GM12878 (cell line): ENCODE measurements at regions not wholly inside any gene's neighbourhood (a gene's known extent, or its start where the extent isn't known, plus 50 kb on each side); places are given as distances from the start of the nearest gene placed in this dataset.

ENCODE experiments used
- ATAC-seq: fragments of 200-7000 bp; cut with Tn5 transposase; 3 replicates; pipeline ENCODE4 v1.9.1; 2020; ENCODE audit warnings: mild to moderate bottlenecking, moderate library complexity
- BruUV-seq: library from RNA; stranded (reverse); fragments of 400-500 nt; replicated peaks from 2 replicates; lab custom pipeline; 2021; lab: Mats Ljungman, UMichigan
- CTCF ChIA-PET: fragments of 300-600 bp; sonication (Branson Sonifier 250); formaldehyde crosslinking; extraction: SDS; loops from one replicate; lab custom pipeline; 2021; ENCODE audit warnings: inconsistent platforms; lab: Yijun Ruan, JAX
- POLR2A ChIA-PET: fragments of 350-600 bp; formaldehyde crosslinking; extraction: SDS; loops from one replicate; lab custom pipeline; 2021; ENCODE audit warnings: inconsistent platforms; lab: Charles Lee
- RAD21 ChIA-PET: fragments of 300-600 bp; sonication (Branson Sonifier 250); formaldehyde crosslinking; loops from one replicate; lab custom pipeline; 2023; ENCODE audit warnings: antibody characterized with exemption; ENCODE audit not compliant: unreplicated experiment; lab: Charles Lee
- SMC1A ChIA-PET: fragments of 300-600 bp; sonication (Branson Sonifier 250); formaldehyde crosslinking; loops from one replicate; lab custom pipeline; 2023; ENCODE audit not compliant: unreplicated experiment, uncharacterized antibody; lab: Charles Lee
- DNase-seq: peaks from one replicate; pipeline ENCODE4 v3.0.0-alpha.2; 2011; ENCODE audit warnings: low read depth, low spot score
- FAIRE-seq: peaks from 3 replicates; lab custom pipeline; 2011; peaks lifted over from hg19 to GRCh38; lab: Jason Lieb, UNC
- H2AFZ ChIP-seq: 2 replicates; pipeline ENCODE4 v1.6.0; 2011; ENCODE audit warnings: low read depth, low read length, control low read depth; ENCODE audit not compliant: control insufficient read depth
- H3K27ac ChIP-seq: 2 replicates; pipeline ENCODE4 v1.5.1; 2011; ENCODE audit warnings: control low read depth; ENCODE audit not compliant: control insufficient read depth, insufficient read depth
- H3K27me3 ChIP-seq, 2 experiments: replicated peaks in 1 of 2; 2 replicates each; pipeline versions ENCODE4 v1.6.0 to v1.6.1; 2011; ENCODE audit warnings: low read length in 1 of 2; ENCODE audit not compliant: control insufficient read depth in 2 of 2, insufficient read depth in 2 of 2
- H3K36me3 ChIP-seq, 2 experiments: 2 replicates each; pipeline ENCODE4 v1.5.1; 2011; ENCODE audit warnings: low read length in 1 of 2; ENCODE audit not compliant: control insufficient read depth in 2 of 2, insufficient read depth in 2 of 2
- H3K4me1 ChIP-seq: 2 replicates; pipeline ENCODE4 v1.6.1; 2011; ENCODE audit warnings: mild to moderate bottlenecking, low read length, moderate library complexity, mixed read lengths; ENCODE audit not compliant: control insufficient read depth, insufficient read depth
- H3K4me2 ChIP-seq: 2 replicates; pipeline ENCODE4 v1.6.0; 2011; ENCODE audit warnings: control low read depth; ENCODE audit not compliant: control insufficient read depth, insufficient read depth
- H3K4me3 ChIP-seq: fragments of 200-600 bp; sonication (generic); 2 replicates; pipeline ENCODE4 v1.5.1; 2016
- H3K79me2 ChIP-seq: 2 replicates; pipeline ENCODE4 v1.6.0; 2011; ENCODE audit warnings: low read length; ENCODE audit not compliant: control insufficient read depth, insufficient read depth
- H3K9ac ChIP-seq: 2 replicates; pipeline ENCODE4 v1.8.0; 2011; ENCODE audit warnings: low read length, control low read depth, mixed read lengths; ENCODE audit not compliant: control insufficient read depth, insufficient read depth
- H3K9me3 ChIP-seq: replicated peaks from 3 replicates; pipeline ENCODE4 v1.5.1; 2011; ENCODE audit warnings: mild to moderate bottlenecking, low read length; ENCODE audit not compliant: control insufficient read depth, insufficient read depth
- H4K20me1 ChIP-seq: 2 replicates; pipeline ENCODE4 v1.6.0; 2011; ENCODE audit not compliant: control insufficient read depth, insufficient read depth
- BHLHE40 ChIP-seq, 2 experiments: fragments of 450-650 bp in 1 of 2; IDR thresholded peaks; 2 replicates each; pipeline ENCODE4 v1.6.1; 2011 to 2017; ENCODE audit warnings: low read depth in 2 of 2, borderline replicate concordance in 1 of 2, improper control_type of control experiment in 1 of 2, low read length in 1 of 2, mild to moderate bottlenecking in 1 of 2
- DPF2 ChIP-seq: fragments of 450-650 bp; IDR thresholded peaks from 2 replicates; pipeline ENCODE4 v1.6.1; 2017; ENCODE audit warnings: mild to moderate bottlenecking
- EGR1 ChIP-seq, 2 experiments: IDR thresholded peaks; 1 replicate in 1 of 2; 2 replicates in 1 of 2; pipeline ENCODE4 v1.6.1; 2011 to 2012; ENCODE audit warnings: low read depth in 2 of 2, low read length in 2 of 2, borderline replicate concordance in 1 of 2, mild to moderate bottlenecking in 1 of 2, moderate library complexity in 1 of 2
- LARP7 ChIP-seq: fragments of 450-650 bp; IDR thresholded peaks from 2 replicates; pipeline ENCODE4 v1.6.1; 2017; ENCODE audit warnings: mild to moderate bottlenecking
- MTA3 ChIP-seq: IDR thresholded peaks from 2 replicates; pipeline ENCODE4 v1.6.1; 2012; ENCODE audit warnings: low read length, inconsistent platforms, borderline replicate concordance
- MYB ChIP-seq: fragments of 150-350 bp; IDR thresholded peaks from 2 replicates; pipeline ENCODE4 v1.6.1; 2014; ENCODE audit warnings: mild to moderate bottlenecking, low read depth, low read length, borderline replicate concordance
- MYC ChIP-seq: IDR thresholded peaks from 2 replicates; pipeline ENCODE4 v1.6.1; 2011; ENCODE audit warnings: mild to moderate bottlenecking, low read length, moderate library complexity, inconsistent platforms; ENCODE audit not compliant: insufficient read depth, insufficient replicate concordance, insufficient read length, severe bottlenecking
- NR2C1 ChIP-seq: fragments of 450-650 bp; IDR thresholded peaks from 2 replicates; pipeline ENCODE4 v1.6.1; 2017; ENCODE audit warnings: antibody characterized with exemption, mild to moderate bottlenecking, moderate library complexity
- NR2F1 ChIP-seq: fragments of 450-650 bp; conservative IDR thresholded peaks from 2 replicates; pipeline ENCODE4 v1.6.1; 2017; ENCODE audit warnings: mild to moderate bottlenecking
- POLR2A ChIP-seq: IDR thresholded peaks from 2 replicates; pipeline ENCODE4 v1.6.1; 2011; ENCODE audit warnings: low read depth, mild to moderate bottlenecking, low read length
- RAD21 ChIP-seq: IDR thresholded peaks from 2 replicates; pipeline ENCODE4 v1.6.1; 2011; ENCODE audit warnings: mild to moderate bottlenecking, low read depth, low read length, moderate library complexity; ENCODE audit not compliant: insufficient read depth
- SMAD5 ChIP-seq: IDR thresholded peaks from 2 replicates; pipeline ENCODE4 v1.6.1; 2016; ENCODE audit warnings: antibody characterized with exemption, low read depth
- SMC3 ChIP-seq: IDR thresholded peaks from 2 replicates; pipeline ENCODE4 v1.6.1; 2011; ENCODE audit warnings: low read length, improper control_type of control experiment, borderline replicate concordance
- TARDBP ChIP-seq: IDR thresholded peaks from 2 replicates; pipeline ENCODE4 v1.6.1; 2016; ENCODE audit warnings: borderline replicate concordance
- TCF7 ChIP-seq: IDR thresholded peaks from 2 replicates; pipeline ENCODE4 v1.6.1; 2014; ENCODE audit warnings: antibody characterized with exemption, borderline replicate concordance
- ZBED1 ChIP-seq: IDR thresholded peaks from 2 replicates; pipeline ENCODE4 v1.6.1; 2016; ENCODE audit warnings: borderline replicate concordance
- ZNF622 ChIP-seq: fragments of 450-650 bp; IDR thresholded peaks from 2 replicates; pipeline ENCODE4 v1.6.1; 2017; ENCODE audit warnings: mild to moderate bottlenecking, inconsistent platforms
- WGBS: methylation state at CpG from one replicate; pipeline ENCODE4 v1.1.6; 2016; ENCODE audit warnings: low lambda C conversion rate; ENCODE audit not compliant: insufficient replicate concordance, insufficient coverage; ENCODE audit errors: missing lambda C conversion rate; 5-methylcytosine and 5-hydroxymethylcytosine counted together
- in situ Hi-C: fragments of 300-500 bp; cut with MboI; formaldehyde crosslinking; loops from 9 replicates; pipeline ENCODE4 v1.14.3; 2018; ENCODE audit warnings: mixed read lengths
- intact Hi-C: fragments of 100-400 bp; cut with micrococcal nuclease; formaldehyde crosslinking; loops from one replicate; pipeline ENCODE4 v1.14.2; 2022; ENCODE audit not compliant: unreplicated experiment
- TF ChIP-seq, protein P1 (sequence below): fragments of 150-350 bp; IDR thresholded peaks from 2 replicates; pipeline ENCODE4 v1.6.1; 2014; ENCODE audit warnings: mild to moderate bottlenecking, low read depth, low read length
- TF ChIP-seq, protein P2 (sequence below): IDR thresholded peaks from 2 replicates; pipeline ENCODE4 v1.6.1; 2011; ENCODE audit warnings: borderline replicate concordance, low read depth, mild to moderate bottlenecking, moderate library complexity, low read length; ENCODE audit not compliant: insufficient read depth, poor library complexity, severe bottlenecking

DNA sequence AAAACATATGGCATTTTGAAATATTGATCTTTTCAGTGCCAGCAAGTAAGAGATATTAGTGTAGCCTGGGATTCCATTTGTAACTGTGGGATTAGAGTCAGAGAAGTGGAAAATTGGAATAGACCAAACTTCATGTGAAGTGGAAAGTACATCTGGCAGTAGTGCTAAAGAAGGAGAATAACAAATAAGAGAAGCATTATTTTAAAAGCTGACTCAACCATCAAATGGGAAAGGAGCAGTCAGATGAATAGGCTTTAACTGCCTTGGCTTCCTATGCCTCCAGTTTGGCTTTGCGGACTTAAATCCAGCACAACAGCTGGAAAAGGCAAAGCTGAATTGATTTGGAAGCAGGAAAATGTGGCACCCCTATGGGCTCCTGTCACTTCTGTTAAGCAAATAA is 623.1 kb downstream of the TSN start (continued):
- TF ChIP-seq, protein P1, sequence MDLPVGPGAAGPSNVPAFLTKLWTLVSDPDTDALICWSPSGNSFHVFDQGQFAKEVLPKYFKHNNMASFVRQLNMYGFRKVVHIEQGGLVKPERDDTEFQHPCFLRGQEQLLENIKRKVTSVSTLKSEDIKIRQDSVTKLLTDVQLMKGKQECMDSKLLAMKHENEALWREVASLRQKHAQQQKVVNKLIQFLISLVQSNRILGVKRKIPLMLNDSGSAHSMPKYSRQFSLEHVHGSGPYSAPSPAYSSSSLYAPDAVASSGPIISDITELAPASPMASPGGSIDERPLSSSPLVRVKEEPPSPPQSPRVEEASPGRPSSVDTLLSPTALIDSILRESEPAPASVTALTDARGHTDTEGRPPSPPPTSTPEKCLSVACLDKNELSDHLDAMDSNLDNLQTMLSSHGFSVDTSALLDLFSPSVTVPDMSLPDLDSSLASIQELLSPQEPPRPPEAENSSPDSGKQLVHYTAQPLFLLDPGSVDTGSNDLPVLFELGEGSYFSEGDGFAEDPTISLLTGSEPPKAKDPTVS = no peak
- TF ChIP-seq MYC = no peak

DNA sequence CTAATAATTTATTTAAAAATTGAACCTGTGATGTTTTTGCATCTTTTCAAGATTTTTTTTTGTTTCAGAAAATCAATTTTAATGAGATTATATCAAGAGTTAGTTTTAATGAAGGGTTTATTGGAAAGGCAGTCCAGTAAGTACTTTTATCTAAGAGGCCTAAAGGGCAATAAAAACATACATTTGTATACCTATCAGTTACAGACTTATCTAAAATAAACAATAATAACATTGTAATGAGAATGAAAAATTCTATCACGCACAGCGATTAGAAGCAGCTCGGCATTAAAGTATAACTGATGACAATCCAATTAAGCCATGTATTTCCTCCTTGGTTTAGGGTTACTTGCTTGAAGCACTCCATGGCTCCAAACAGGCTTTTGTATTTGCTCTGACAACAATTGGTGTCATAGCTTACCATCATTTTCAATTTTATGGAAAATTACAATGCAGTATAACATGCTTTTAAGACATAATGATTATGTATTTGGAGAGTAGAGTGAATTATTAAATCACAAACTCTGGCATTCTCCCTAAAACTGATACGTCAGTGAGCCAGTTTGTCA is 629.4 kb downstream of the TSN start:
- Histone ChIP-seq H3K4me3 (no peak overlapping the region), H4K20me1 (no peaks in the 10 kb centered on the region), H3K4me2 (no peak overlapping the region), H3K36me3 (no peaks in the 10 kb centered on the region), H3K4me1 (no peaks in the 10 kb centered on the region), H2AFZ (no peak overlapping the region), H3K9me3 (no peaks in the 10 kb centered on the region), H3K27me3 (no peaks in the 10 kb centered on the region)
- in situ Hi-C loops (no loop called here), intact Hi-C loops (no loop called here)
- ChIA-PET CTCF (no interaction called here), POLR2A (interaction anchor here (0.7 kb wide), 1 partner anchor 112 kb away, joined by 3 read pairs; no protein-coding TSS in a partner anchor), RAD21 (no interaction called here), SMC1A (interaction anchor here (2.1 kb wide), 1 partner anchor 44 kb away, joined by 5 read pairs; no protein-coding TSS in a partner anchor)
- no TSS peak for BruUV-seq
- no peak for FAIRE-seq
- ATAC-seq = no peak
- no peak for TF ChIP-seq TARDBP
- TF ChIP-seq RAD21 = no peak
- no peak for TF ChIP-seq NR2F1
- TF ChIP-seq BHLHE40 (IDR thresholded peaks at IDR 0.05; ENCODE audit: borderline replicate concordance in 1 of 2, low read depth in 2 of 2, low read length in 1 of 2) = no peak
- TF ChIP-seq, protein P2, sequence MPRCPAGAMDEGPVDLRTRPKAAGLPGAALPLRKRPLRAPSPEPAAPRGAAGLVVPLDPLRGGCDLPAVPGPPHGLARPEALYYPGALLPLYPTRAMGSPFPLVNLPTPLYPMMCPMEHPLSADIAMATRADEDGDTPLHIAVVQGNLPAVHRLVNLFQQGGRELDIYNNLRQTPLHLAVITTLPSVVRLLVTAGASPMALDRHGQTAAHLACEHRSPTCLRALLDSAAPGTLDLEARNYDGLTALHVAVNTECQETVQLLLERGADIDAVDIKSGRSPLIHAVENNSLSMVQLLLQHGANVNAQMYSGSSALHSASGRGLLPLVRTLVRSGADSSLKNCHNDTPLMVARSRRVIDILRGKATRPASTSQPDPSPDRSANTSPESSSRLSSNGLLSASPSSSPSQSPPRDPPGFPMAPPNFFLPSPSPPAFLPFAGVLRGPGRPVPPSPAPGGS = no peak
- no peak for TF ChIP-seq NR2C1
- TF ChIP-seq ZBED1 = no peak
- TF ChIP-seq POLR2A = no peak
- TF ChIP-seq ZNF622 = no peak
- no peak for TF ChIP-seq DPF2
- TF ChIP-seq SMAD5 = no peak
- no peak for TF ChIP-seq LARP7
- no peak for TF ChIP-seq MTA3
- no peak for TF ChIP-seq TCF7
- TF ChIP-seq SMC3 = no peak
- TF ChIP-seq MYB = no peak
- TF ChIP-seq EGR1 (IDR thresholded peaks at IDR 0.05; ENCODE audit: borderline replicate concordance in 1 of 2, low read depth in 2 of 2, low read length in 2 of 2) = no peak
- TF ChIP-seq, all 136 proteins: peak for 0
- DNase-seq = no peak
- H3K79me2 ChIP-seq = no peaks in the 10 kb centered on the region
- WGBS = 47% methylated on average over 4 of the region's 4 CpGs
- no peak overlapping the region for H3K9ac ChIP-seq
- H3K27ac ChIP-seq = no peak overlapping the region
